Fibroblast of mammary gland (primary cell): ENCODE measurements at regions not wholly inside any gene's neighbourhood (a gene's known extent, or its start where the extent isn't known, plus 50 kb on each side); places are given as distances from the start of the nearest gene placed in this dataset.

Source experiments
- DNase-seq: peaks from one replicate; pipeline ENCODE4 v3.0.0-alpha.2; 2010; ENCODE audit warnings: low read depth
- H3K4me3 ChIP-seq: 2 replicates; pipeline ENCODE4 v1.5.1; 2011; ENCODE audit warnings: low read depth, mild to moderate bottlenecking, low read length, moderate library complexity; ENCODE audit not compliant: control insufficient read depth
- CTCF ChIP-seq: conservative IDR thresholded peaks from 2 replicates; pipeline ENCODE4 v1.5.1; 2011; ENCODE audit warnings: low read depth, low read length, inconsistent platforms; ENCODE audit not compliant: control insufficient read depth, insufficient read depth

- DNase-seq = no peak
- H3K4me3 ChIP-seq = no peak overlapping the region
- TF ChIP-seq CTCF = no peak
Measured at GRCh38 chr18:65523461-65523860, 227.4 kb upstream of the CDH7 start.

DNA sequence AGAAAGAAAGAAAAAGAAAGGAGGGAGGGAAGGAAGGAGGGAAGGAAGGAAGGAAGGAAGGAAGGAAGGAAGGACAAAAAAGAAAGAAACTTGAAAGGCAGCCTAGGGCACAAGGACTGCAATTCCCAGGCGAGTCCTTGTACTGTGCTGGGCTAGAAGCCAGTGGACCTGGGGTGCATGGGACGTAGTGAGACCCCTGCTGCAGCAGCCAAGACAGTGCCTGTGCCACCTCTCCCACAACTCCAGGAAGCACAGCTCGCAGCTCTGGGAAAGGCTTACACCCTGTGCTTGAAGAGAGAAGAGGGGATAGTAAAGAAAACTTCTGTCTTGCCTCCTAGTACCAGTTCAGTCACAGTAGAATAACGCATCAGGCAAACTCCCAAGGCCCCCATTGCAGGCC lies 227.9 kb upstream of the CDH7 start:
- TF ChIP-seq CTCF = no peak
- no peak for DNase-seq
- H3K4me3 ChIP-seq = no peak overlapping the region

DNA sequence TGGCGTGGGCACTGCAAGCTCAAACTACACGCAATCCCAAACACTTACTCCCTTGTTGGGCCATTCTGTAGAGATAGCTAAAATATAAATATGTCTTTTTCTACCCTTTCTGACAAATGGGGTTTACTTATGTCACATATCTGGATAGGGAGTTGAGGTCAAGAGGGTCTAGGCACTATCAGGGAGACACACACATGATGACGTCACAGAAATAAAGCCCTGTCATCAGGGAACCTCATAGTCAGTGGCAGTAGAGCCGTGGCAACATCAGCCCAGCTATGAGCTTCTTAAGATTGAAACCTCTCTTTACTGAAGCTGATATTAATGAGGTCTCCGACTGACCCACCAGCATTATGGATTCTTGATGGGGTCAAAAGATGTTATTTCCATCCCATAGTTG lies 234.6 kb upstream of the CDH7 start:
- no peak for DNase-seq
- TF ChIP-seq CTCF = no peak
- no peak overlapping the region for H3K4me3 ChIP-seq

DNA sequence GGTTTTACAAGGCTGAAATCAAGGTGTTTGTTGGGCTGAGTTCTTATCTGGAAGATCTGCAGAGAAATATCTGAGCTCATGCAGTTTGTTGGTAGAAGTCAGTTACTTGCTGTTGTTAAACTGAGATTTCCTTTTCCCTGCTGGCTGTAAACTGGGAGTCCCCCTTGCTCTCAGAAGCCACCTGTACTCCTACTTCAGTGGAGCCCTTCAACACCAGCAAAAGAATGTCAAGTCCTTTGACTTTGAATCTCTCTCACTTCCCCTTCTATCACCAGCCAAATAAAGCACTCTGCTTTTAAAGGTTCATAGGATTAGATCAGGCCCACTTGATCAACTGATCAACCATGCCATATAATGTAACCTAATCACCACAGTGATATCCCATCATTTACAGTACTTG lies 252.2 kb upstream of the CDH7 start:
- no peak for TF ChIP-seq CTCF
- DNase-seq = no peak
- no peak overlapping the region for H3K4me3 ChIP-seq

- TF ChIP-seq CTCF = no peak
- no peak overlapping the region for H3K4me3 ChIP-seq
- DNase-seq = no peak
Measured at GRCh38 chr18:65487569-65487968, 263.2 kb upstream of the CDH7 start.

DNA sequence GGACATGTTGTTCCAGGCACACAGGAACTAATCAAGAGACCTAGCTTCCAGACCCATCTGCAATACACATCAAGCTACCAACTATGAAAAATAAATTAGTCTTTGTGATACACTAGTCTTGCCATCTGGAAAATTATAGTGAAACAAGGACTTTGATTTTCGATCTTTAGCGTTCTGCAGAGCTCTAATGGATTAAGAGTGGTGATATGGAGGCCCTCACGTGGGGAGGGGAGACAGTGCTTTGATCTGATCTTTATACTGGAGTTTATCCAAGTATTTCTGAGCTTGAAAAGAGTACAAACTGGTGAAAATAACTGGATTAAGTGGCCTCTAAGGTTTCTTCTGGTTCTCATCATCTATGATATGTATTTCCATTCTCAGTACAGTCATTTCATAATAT lies 273.4 kb upstream of the CDH7 start:
- no peak for DNase-seq
- no peak overlapping the region for H3K4me3 ChIP-seq
- no peak for TF ChIP-seq CTCF

DNA sequence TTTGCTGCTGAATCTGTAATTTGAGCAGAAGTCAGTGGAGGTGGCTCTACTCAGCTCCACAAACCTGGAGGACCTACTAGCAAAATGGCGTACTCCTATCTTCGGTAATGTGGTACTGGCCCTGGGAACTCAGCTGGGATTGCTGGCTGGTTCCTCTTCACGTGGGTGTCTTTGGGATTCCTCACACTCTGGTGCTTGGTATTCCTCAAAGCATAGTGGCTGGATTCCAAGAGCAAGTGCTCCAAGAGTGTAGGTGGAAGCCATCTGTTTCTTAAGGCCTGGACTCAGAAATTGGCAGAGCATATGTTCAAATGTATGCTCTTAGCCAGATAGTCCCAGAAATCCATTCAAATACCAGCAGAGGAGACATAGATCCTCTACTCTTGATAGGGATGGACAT lies 281.9 kb upstream of the CDH7 start:
- no peak overlapping the region for H3K4me3 ChIP-seq
- no peak for TF ChIP-seq CTCF
- no peak for DNase-seq
